ENCODE measurements at regions not wholly inside any gene's neighbourhood (a gene's known extent, or its start where the extent isn't known, plus 50 kb on each side); places are given as distances from the start of the nearest gene placed in this dataset.

DNA sequence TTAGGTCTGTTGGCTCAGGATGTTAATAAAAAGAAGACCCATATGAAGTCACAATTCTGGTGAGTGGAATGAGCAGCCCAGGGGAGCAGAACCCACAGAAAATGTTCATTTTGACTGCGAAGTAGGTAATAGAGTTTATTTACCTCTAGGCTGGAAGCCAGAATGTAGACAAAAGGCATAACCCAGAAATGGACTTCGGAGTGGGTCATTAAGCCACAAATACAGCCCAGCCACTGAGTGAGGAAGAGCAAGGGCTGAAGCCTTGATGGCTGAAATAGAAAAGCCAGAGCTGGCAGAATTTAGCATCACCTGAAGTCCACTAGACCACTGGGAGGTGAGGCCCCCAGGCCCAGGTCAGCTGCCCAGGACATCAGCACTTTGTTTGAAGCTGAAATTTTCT lies 168.0 kb downstream of the NXNL2 start:
- H3K4me2 ChIP-seq: no peak overlapping the region
- WGBS (ENCODE audit: missing lambda C conversion rate): 77% methylated on average over 2 of the region's 2 CpGs
- CTCF ChIA-PET: no interaction called here
- no peak overlapping the region for H3K4me3 ChIP-seq
- no peak overlapping the region for H3K27ac ChIP-seq
- TF ChIP-seq GATA3 (IDR thresholded peaks at IDR 0.05; ENCODE audit: borderline replicate concordance) (no peak), JUN (IDR thresholded peaks at IDR 0.05) (no peak), SREBF2 (IDR thresholded peaks at IDR 0.05) (no peak), TP53 (CRISPR knock-in tag; IDR thresholded peaks at IDR 0.05) (no peak), CHD4 (IDR thresholded peaks at IDR 0.05; ENCODE audit: borderline replicate concordance) (no peak), MAFK (IDR thresholded peaks at IDR 0.05; ENCODE audit: partially characterized antibody) (no peak)
- TF ChIP-seq, protein P1, sequence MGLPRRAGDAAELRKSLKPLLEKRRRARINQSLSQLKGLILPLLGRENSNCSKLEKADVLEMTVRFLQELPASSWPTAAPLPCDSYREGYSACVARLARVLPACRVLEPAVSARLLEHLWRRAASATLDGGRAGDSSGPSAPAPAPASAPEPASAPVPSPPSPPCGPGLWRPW (IDR thresholded peaks at IDR 0.05): no peak
- FAIRE-seq: no peak
- 0 out of 3 replicates have a peak, but pooled peaks cover 6% of the 10 kb centered on the region for H3K9me3 ChIP-seq
- no peak for ATAC-seq
- no peaks in the 10 kb centered on the region for H3K4me1 ChIP-seq
- POLR2A ChIA-PET: no interaction called here
- DNase-seq (ENCODE audit: low read depth in 1 of 2, low spot score in 1 of 2): no peak

DNA sequence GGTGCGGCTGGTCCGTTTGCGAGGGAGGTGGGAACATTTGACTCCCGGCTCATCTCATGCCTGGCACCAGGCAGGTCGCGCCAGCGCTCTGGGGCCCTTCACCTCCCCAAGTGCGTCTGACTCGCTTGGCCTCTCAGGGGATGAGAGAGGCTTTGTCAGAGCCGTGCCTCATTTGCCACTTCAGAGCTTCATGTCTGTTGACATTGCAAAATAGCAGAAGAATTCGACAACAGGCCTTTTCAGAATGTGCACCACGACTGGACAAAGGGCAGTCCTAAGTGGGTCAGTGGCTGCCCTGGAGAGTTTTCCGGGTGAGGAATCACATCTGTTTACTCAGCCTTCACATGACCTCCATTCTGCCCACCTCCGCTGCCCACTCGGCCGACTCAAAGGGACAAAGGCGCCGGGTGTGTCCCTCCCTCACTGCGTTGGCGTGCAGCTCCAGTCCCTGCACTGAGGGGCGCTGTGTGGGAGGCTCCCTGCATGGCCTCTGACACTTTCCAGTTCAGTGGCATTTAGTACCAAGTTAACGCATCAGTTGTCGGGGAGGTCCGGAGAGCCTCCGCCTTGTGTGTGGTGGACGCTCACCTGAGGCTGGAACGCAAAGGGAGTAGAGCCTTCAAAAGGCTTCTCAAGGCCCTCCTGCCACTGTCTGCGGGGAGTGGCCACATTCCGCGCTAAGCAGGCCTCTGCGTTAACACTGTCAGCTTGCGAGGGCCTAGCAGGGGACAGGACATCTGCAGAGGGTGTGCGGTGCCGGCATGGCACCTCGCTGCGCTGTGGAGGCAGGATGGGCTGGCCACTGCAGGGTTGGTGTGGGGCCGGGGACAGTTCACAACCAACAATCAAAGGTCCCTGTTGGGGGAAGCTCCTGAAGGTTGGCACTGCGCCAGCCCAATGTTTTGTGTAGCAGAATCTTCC lies 171.5 kb downstream of the NXNL2 start:
- Histone ChIP-seq H3K4me2 (no peak overlapping the region), H3K4me3 (no peak overlapping the region), H3K27ac (no peak overlapping the region), H3K9me3 (no peaks in the 10 kb centered on the region), H3K4me1 (no peaks in the 10 kb centered on the region)
- WGBS (ENCODE audit: missing lambda C conversion rate): 89% methylated on average over 33 of the region's 38 CpGs
- TF ChIP-seq, protein P2, sequence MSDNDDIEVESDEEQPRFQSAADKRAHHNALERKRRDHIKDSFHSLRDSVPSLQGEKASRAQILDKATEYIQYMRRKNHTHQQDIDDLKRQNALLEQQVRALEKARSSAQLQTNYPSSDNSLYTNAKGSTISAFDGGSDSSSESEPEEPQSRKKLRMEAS (IDR thresholded peaks at IDR 0.05): no peak
- no peak for TF ChIP-seq EHMT2 (IDR thresholded peaks at IDR 0.05; ENCODE audit: low read depth)
- FAIRE-seq (no peak), DNase-seq (ENCODE audit: low read depth in 1 of 2, low spot score in 1 of 2) (no peak), ATAC-seq (no peak)
- ChIA-PET CTCF (interaction anchor here (1.2 kb wide), 1 partner anchor 295 kb away, joined by 3 read pairs; no protein-coding TSS in a partner anchor), POLR2A (no interaction called here)

DNA sequence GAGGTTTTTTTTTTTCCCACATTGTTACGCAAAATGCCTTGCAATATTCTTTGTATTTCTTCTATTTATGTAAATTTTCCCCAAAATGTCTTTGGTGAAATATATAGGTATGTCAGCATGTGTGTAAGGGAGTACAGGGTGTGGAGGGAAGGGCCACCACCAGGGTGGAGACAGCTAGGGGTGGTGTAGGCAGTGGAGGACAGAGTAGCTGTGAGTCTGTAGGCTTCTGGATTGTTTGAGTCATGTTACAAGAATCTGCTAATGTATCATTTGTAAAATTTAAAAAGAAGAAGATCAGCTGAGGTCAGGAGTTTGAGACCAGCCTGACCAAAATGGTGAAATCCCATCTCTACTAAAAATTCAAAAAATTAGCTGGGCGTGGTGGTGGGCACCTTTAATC lies 175.5 kb downstream of the NXNL2 start:
- ATAC-seq (no peak), FAIRE-seq (no peak), DNase-seq (ENCODE audit: low read depth in 1 of 2, low spot score in 1 of 2) (no peak)
- TF ChIP-seq BHLHE40 (IDR thresholded peaks at IDR 0.05; ENCODE audit: low read depth, low read length) (no peak), RARB (CRISPR knock-in tag; IDR thresholded peaks at IDR 0.05) (no peak), EP300 (IDR thresholded peaks at IDR 0.05) (no peak), ZSCAN20 (CRISPR knock-in tag; IDR thresholded peaks at IDR 0.05) (no peak), HDAC2 (IDR thresholded peaks at IDR 0.05) (no peak), EHMT2 (IDR thresholded peaks at IDR 0.05; ENCODE audit: low read depth) (no peak), EHF (CRISPR knock-in tag; IDR thresholded peaks at IDR 0.05) (no peak), ZFP36 (IDR thresholded peaks at IDR 0.05; ENCODE audit: borderline replicate concordance, partially characterized antibody) (no peak), PHF8 (IDR thresholded peaks at IDR 0.05; ENCODE audit: borderline replicate concordance, low read depth) (no peak), POLR2AphosphoS2 (conservative IDR thresholded peaks at IDR 0.05; ENCODE audit: low read length) (no peak), ZNF302 (CRISPR knock-in tag; IDR thresholded peaks at IDR 0.05) (no peak), MYC (IDR thresholded peaks at IDR 0.05; ENCODE audit: borderline replicate concordance, low read length) (no peak), RAD21 (conservative IDR thresholded peaks at IDR 0.05 in 1 of 2, IDR thresholded peaks at IDR 0.05 in 1 of 2) (no peak), POLR2A (IDR thresholded peaks at IDR 0.05; ENCODE audit: low read length) (no peak), HOXA7 (CRISPR knock-in tag; IDR thresholded peaks at IDR 0.05) (no peak), HOXB5 (CRISPR knock-in tag; IDR thresholded peaks at IDR 0.05) (no peak), SMC3 (IDR thresholded peaks at IDR 0.05) (no peak)
- TF ChIP-seq, protein P3, sequence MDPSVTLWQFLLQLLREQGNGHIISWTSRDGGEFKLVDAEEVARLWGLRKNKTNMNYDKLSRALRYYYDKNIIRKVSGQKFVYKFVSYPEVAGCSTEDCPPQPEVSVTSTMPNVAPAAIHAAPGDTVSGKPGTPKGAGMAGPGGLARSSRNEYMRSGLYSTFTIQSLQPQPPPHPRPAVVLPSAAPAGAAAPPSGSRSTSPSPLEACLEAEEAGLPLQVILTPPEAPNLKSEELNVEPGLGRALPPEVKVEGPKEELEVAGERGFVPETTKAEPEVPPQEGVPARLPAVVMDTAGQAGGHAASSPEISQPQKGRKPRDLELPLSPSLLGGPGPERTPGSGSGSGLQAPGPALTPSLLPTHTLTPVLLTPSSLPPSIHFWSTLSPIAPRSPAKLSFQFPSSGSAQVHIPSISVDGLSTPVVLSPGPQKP (IDR thresholded peaks at IDR 0.05; ENCODE audit: low read depth, low read length): no peak
- TF ChIP-seq, protein P4, sequence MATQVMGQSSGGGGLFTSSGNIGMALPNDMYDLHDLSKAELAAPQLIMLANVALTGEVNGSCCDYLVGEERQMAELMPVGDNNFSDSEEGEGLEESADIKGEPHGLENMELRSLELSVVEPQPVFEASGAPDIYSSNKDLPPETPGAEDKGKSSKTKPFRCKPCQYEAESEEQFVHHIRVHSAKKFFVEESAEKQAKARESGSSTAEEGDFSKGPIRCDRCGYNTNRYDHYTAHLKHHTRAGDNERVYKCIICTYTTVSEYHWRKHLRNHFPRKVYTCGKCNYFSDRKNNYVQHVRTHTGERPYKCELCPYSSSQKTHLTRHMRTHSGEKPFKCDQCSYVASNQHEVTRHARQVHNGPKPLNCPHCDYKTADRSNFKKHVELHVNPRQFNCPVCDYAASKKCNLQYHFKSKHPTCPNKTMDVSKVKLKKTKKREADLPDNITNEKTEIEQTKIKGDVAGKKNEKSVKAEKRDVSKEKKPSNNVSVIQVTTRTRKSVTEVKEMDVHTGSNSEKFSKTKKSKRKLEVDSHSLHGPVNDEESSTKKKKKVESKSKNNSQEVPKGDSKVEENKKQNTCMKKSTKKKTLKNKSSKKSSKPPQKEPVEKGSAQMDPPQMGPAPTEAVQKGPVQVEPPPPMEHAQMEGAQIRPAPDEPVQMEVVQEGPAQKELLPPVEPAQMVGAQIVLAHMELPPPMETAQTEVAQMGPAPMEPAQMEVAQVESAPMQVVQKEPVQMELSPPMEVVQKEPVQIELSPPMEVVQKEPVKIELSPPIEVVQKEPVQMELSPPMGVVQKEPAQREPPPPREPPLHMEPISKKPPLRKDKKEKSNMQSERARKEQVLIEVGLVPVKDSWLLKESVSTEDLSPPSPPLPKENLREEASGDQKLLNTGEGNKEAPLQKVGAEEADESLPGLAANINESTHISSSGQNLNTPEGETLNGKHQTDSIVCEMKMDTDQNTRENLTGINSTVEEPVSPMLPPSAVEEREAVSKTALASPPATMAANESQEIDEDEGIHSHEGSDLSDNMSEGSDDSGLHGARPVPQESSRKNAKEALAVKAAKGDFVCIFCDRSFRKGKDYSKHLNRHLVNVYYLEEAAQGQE (IDR thresholded peaks at IDR 0.05): no peak
- TF ChIP-seq, protein P5, sequence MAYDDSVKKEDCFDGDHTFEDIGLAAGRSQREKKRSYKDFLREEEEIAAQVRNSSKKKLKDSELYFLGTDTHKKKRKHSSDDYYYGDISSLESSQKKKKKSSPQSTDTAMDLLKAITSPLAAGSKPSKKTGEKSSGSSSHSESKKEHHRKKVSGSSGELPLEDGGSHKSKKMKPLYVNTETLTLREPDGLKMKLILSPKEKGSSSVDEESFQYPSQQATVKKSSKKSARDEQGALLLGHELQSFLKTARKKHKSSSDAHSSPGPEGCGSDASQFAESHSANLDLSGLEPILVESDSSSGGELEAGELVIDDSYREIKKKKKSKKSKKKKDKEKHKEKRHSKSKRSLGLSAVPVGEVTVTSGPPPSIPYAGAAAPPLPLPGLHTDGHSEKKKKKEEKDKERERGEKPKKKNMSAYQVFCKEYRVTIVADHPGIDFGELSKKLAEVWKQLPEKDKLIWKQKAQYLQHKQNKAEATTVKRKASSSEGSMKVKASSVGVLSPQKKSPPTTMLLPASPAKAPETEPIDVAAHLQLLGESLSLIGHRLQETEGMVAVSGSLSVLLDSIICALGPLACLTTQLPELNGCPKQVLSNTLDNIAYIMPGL (CRISPR knock-in tag; IDR thresholded peaks at IDR 0.05; ENCODE audit: borderline replicate concordance): no peak
- no peak overlapping the region for H3K4me2 ChIP-seq
- H3K9me3 ChIP-seq: no peaks in the 10 kb centered on the region
- no peak overlapping the region for H3K4me3 ChIP-seq
- POLR2A ChIA-PET: no interaction called here
- no peaks in the 10 kb centered on the region for H3K4me1 ChIP-seq
- WGBS (ENCODE audit: missing lambda C conversion rate): 80% methylated on average over 2 of the region's 2 CpGs
- CTCF ChIA-PET: interaction anchor here (0.5 to 1.5 kb wide), 2 partner anchors 10 to 1381 kb away, joined by 4 to 6 read pairs; no protein-coding TSS in a partner anchor
- no peak overlapping the region for H3K27ac ChIP-seq
